Upper lobe of right lung (tissue), 1 donor: ENCODE measurements at regions not wholly inside any gene's neighbourhood (a gene's known extent, or its start where the extent isn't known, plus 50 kb on each side); places are given as distances from the start of the nearest gene placed in this dataset.

Source experiments
- ATAC-seq: fragments of 200-7000 bp; cut with Tn5 transposase; one replicate; pipeline ENCODE4 v1.9.1; 2020; ENCODE audit warnings: mild to moderate bottlenecking, moderate library complexity
- DNase-seq: peaks from one replicate; pipeline ENCODE4 v3.0.0-alpha.2; 2020
- H3K27ac ChIP-seq: fragments of 200-600 bp; one replicate; pipeline ENCODE4 v1.8.0; 2022
- H3K27me3 ChIP-seq: fragments of 200-600 bp; one replicate; pipeline ENCODE4 v1.8.0; 2022; ENCODE audit warnings: mild to moderate bottlenecking
- H3K36me3 ChIP-seq: fragments of 200-600 bp; one replicate; pipeline ENCODE4 v1.8.0; 2022
- H3K4me1 ChIP-seq: fragments of 200-600 bp; one replicate; pipeline ENCODE4 v1.8.0; 2022
- H3K4me3 ChIP-seq: fragments of 200-600 bp; one replicate; pipeline ENCODE4 v1.8.0; 2022; ENCODE audit warnings: mild to moderate bottlenecking
- H3K9me3 ChIP-seq: fragments of 200-600 bp; one replicate; pipeline ENCODE4 v1.8.0; 2022
- CTCF ChIP-seq: fragments of 200-600 bp; IDR thresholded peaks from one replicate; pipeline ENCODE4 v1.8.0; 2022; ENCODE audit warnings: antibody characterized with exemption
- intact Hi-C: fragments of 100-400 bp; cut with DNase I; formaldehyde crosslinking; loops from one replicate; pipeline ENCODE4 v1.11.0; 2022
- donor health status: DM: no; HTN: yes; CAD: no; lungs with severe emphysema.

- no peak overlapping the region for H3K27ac ChIP-seq
- no peaks in the 10 kb centered on the region for H3K4me1 ChIP-seq
- H3K27me3 ChIP-seq: peaks cover 30% of the 10 kb centered on the region
- H3K4me3 ChIP-seq: no peak overlapping the region
- H3K36me3 ChIP-seq: no peaks in the 10 kb centered on the region
- ATAC-seq (no peak), DNase-seq (no peak)
- intact Hi-C loops: no loop called here
- no peaks in the 10 kb centered on the region for H3K9me3 ChIP-seq
- TF ChIP-seq CTCF: no peak
Measured at GRCh38 chr11:32012049-32012448, 78.8 kb upstream of the RCN1 start.

GRCh38 chr11:32008880-32009551, 81.9 kb upstream of the RCN1 start:
- Histone ChIP-seq H3K4me3 (no peak overlapping the region), H3K27me3 (peaks cover 30% of the 10 kb centered on the region), H3K4me1 (no peaks in the 10 kb centered on the region), H3K9me3 (no peaks in the 10 kb centered on the region), H3K27ac (no peak overlapping the region), H3K36me3 (no peaks in the 10 kb centered on the region)
- no peak for ATAC-seq
- no peak for DNase-seq
- TF ChIP-seq CTCF: no peak
- intact Hi-C loops: no loop called here

GRCh38 chr11:32006799-32007388, 84.0 kb upstream of the RCN1 start:
- peak; percentile 60 for TF ChIP-seq CTCF
- Histone ChIP-seq H3K36me3 (no peaks in the 10 kb centered on the region), H3K4me1 (no peaks in the 10 kb centered on the region), H3K27me3 (peaks cover 30% of the 10 kb centered on the region), H3K27ac (no peak overlapping the region), H3K9me3 (no peaks in the 10 kb centered on the region), H3K4me3 (no peak overlapping the region)
- DNase-seq: no peak
- intact Hi-C loops: no loop called here
- peak; percentile 58 for ATAC-seq

- no peak for TF ChIP-seq CTCF
- H3K9me3 ChIP-seq: no peaks in the 10 kb centered on the region
- ATAC-seq (no peak), DNase-seq (no peak)
- intact Hi-C loops: no loop called here
- H3K36me3 ChIP-seq: no peaks in the 10 kb centered on the region
- no peaks in the 10 kb centered on the region for H3K4me1 ChIP-seq
- H3K27me3 ChIP-seq: peaks cover 30% of the 10 kb centered on the region
- no peak overlapping the region for H3K27ac ChIP-seq
- no peak overlapping the region for H3K4me3 ChIP-seq
Measured at GRCh38 chr11:32005786-32006416, 85.0 kb upstream of the RCN1 start.

GRCh38 chr11:32003335-32003734, 87.5 kb upstream of the RCN1 start:
- peaks cover 26% of the 10 kb centered on the region for H3K27me3 ChIP-seq
- TF ChIP-seq CTCF: no peak
- no peaks in the 10 kb centered on the region for H3K9me3 ChIP-seq
- ATAC-seq: no peak
- no peak overlapping the region for H3K4me3 ChIP-seq
- H3K36me3 ChIP-seq: no peaks in the 10 kb centered on the region
- H3K27ac ChIP-seq: no peak overlapping the region
- no peaks in the 10 kb centered on the region for H3K4me1 ChIP-seq
- intact Hi-C loops: no loop called here
- DNase-seq: no peak
